Progenitor cell of endocrine pancreas (in vitro differentiated cells): ENCODE measurements at regions not wholly inside any gene's neighbourhood (a gene's known extent, or its start where the extent isn't known, plus 50 kb on each side); places are given as distances from the start of the nearest gene placed in this dataset.

Source experiments
- DNase-seq: peaks from one replicate; pipeline ENCODE4 v3.0.0; 2021; ENCODE audit warnings: low spot score; ENCODE audit not compliant: unreplicated experiment
- H3K27ac Mint-ChIP-seq: 2 replicates; pipeline ENCODE4 v1.8.0; 2021; ENCODE audit warnings: mild to moderate bottlenecking, moderate library complexity, mixed read lengths
- H3K27me3 Mint-ChIP-seq: 2 replicates; pipeline ENCODE4 v1.8.0; 2021; ENCODE audit warnings: mixed read lengths
- H3K36me3 Mint-ChIP-seq: 2 replicates; pipeline ENCODE4 v1.8.0; 2022; ENCODE audit warnings: mixed read lengths; ENCODE audit not compliant: insufficient read depth
- H3K4me1 Mint-ChIP-seq: 2 replicates; pipeline ENCODE4 v1.8.0; 2021; ENCODE audit warnings: low read depth, mixed read lengths
- H3K4me3 Mint-ChIP-seq: 2 replicates; pipeline ENCODE4 v1.8.0; 2021; ENCODE audit warnings: low read depth, mild to moderate bottlenecking, moderate library complexity, mixed read lengths
- H3K9me3 Mint-ChIP-seq: 2 replicates; pipeline ENCODE4 v1.8.0; 2021; ENCODE audit warnings: low read depth, mixed read lengths
- CTCF ChIP-seq: fragments of 200-600 bp; sonication (generic); IDR thresholded peaks from one replicate; pipeline ENCODE4 v1.5.0; 2021; ENCODE audit warnings: antibody characterized with exemption, mild to moderate bottlenecking; ENCODE audit not compliant: unreplicated experiment

GRCh38 chr1:94734963-94735901 lies 84.9 kb upstream of the SLC44A3 start:
- Mint-ChIP-seq H3K4me3 (no peak overlapping the region), H3K36me3 (peaks cover 26% of the 10 kb centered on the region), H3K27me3 (no peaks in the 10 kb centered on the region), H3K4me1 (peaks cover 7% of the 10 kb centered on the region), H3K9me3 (peaks cover 2% of the 10 kb centered on the region), H3K27ac (peak overlapping the region; percentile 80)
- DNase-seq: no peak
- TF ChIP-seq CTCF: no peak

GRCh38 chr1:94731891-94732290 lies 88.3 kb upstream of the SLC44A3 start:
- no peak for TF ChIP-seq CTCF
- Mint-ChIP-seq H3K4me1 (peaks cover 7% of the 10 kb centered on the region), H3K36me3 (peaks cover 37% of the 10 kb centered on the region), H3K9me3 (peaks cover 2% of the 10 kb centered on the region), H3K27ac (no peak overlapping the region), H3K4me3 (no peak overlapping the region), H3K27me3 (no peaks in the 10 kb centered on the region)
- DNase-seq: no peak

- Mint-ChIP-seq H3K4me1 (peaks cover 3% of the 10 kb centered on the region), H3K27ac (peak overlapping the region; percentile 67), H3K27me3 (no peaks in the 10 kb centered on the region), H3K36me3 (peaks cover 40% of the 10 kb centered on the region), H3K4me3 (no peak overlapping the region), H3K9me3 (peaks cover 2% of the 10 kb centered on the region)
- no peak for TF ChIP-seq CTCF
- DNase-seq: no peak
Observed at GRCh38 chr1:94730450-94730849, 89.7 kb upstream of the SLC44A3 start.

GRCh38 chr1:94729267-94729666 lies 90.9 kb upstream of the SLC44A3 start:
- DNase-seq: no peak
- no peak for TF ChIP-seq CTCF
- no peaks in the 10 kb centered on the region for H3K9me3 Mint-ChIP-seq
- H3K27me3 Mint-ChIP-seq: no peaks in the 10 kb centered on the region
- H3K4me1 Mint-ChIP-seq: peaks cover 3% of the 10 kb centered on the region
- no peak overlapping the region for H3K27ac Mint-ChIP-seq
- H3K36me3 Mint-ChIP-seq: peaks cover 36% of the 10 kb centered on the region
- no peak overlapping the region for H3K4me3 Mint-ChIP-seq

GRCh38 chr1:94727846-94728715 lies 92.1 kb upstream of the SLC44A3 start:
- no peak for TF ChIP-seq CTCF
- Mint-ChIP-seq H3K4me1 (peaks cover 3% of the 10 kb centered on the region), H3K27me3 (no peaks in the 10 kb centered on the region), H3K36me3 (peaks cover 37% of the 10 kb centered on the region), H3K9me3 (no peaks in the 10 kb centered on the region), H3K27ac (no peak overlapping the region), H3K4me3 (no peak overlapping the region)
- no peak for DNase-seq
